Stimulated activated naive CD4-positive, alpha-beta T cell (primary cell): ENCODE measurements at regions not wholly inside any gene's neighbourhood (a gene's known extent, or its start where the extent isn't known, plus 50 kb on each side); places are given as distances from the start of the nearest gene placed in this dataset.

Experiments used
- DNase-seq, 6 experiments: peaks; one replicate each; lab custom pipeline; 2025; lab: John Stamatoyannopoulos, UW

GRCh38 chr18:34159691-34160185 lies 65.0 kb downstream of the NOL4 start:
- no peak for DNase-seq

GRCh38 chr18:34158881-34159690 lies 65.6 kb downstream of the NOL4 start:
- DNase-seq, result no peak

- DNase-seq, result no peak
Observed at GRCh38 chr18:34153711-34154110, 71.0 kb downstream of the NOL4 start.

GRCh38 chr18:34131006-34131405 lies 93.7 kb downstream of the NOL4 start:
- no peak for DNase-seq

GRCh38 chr18:34128436-34128835 lies 96.3 kb downstream of the NOL4 start:
- no peak for DNase-seq

GRCh38 chr18:34126121-34126520 lies 98.6 kb downstream of the NOL4 start:
- no peak for DNase-seq

GRCh38 chr18:34122724-34123334 lies 101.9 kb downstream of the NOL4 start:
- DNase-seq, result no peak

- DNase-seq, result no peak
Observed at GRCh38 chr18:34121200-34121721, 103.5 kb downstream of the NOL4 start.

GRCh38 chr18:34120294-34120693 lies 104.4 kb downstream of the NOL4 start:
- no peak for DNase-seq

- no peak for DNase-seq
Observed at GRCh38 chr18:34117319-34117718, 107.4 kb downstream of the NOL4 start.

GRCh38 chr18:34115409-34116081 lies 109.2 kb downstream of the NOL4 start:
- DNase-seq, result no peak

GRCh38 chr18:34114996-34115395 lies 109.7 kb downstream of the NOL4 start:
- DNase-seq, result no peak

GRCh38 chr18:34108206-34108605 lies 116.5 kb downstream of the NOL4 start:
- no peak for DNase-seq

- DNase-seq, result no peak
Observed at GRCh38 chr18:34098109-34098508, 126.6 kb downstream of the NOL4 start.

- DNase-seq, result no peak
Observed at GRCh38 chr18:34097312-34097711, 127.4 kb downstream of the NOL4 start.

GRCh38 chr18:34094148-34094547 lies 130.6 kb downstream of the NOL4 start:
- DNase-seq, result no peak

GRCh38 chr18:34092796-34093195 lies 131.9 kb downstream of the NOL4 start:
- no peak for DNase-seq

- DNase-seq, result no peak
Observed at GRCh38 chr18:34086370-34086769, 138.3 kb downstream of the NOL4 start.

GRCh38 chr18:34085140-34085739 lies 139.5 kb downstream of the NOL4 start:
- DNase-seq, result no peak

GRCh38 chr18:34084635-34085034 lies 140.1 kb downstream of the NOL4 start:
- DNase-seq, result no peak

- DNase-seq, result no peak
Observed at GRCh38 chr18:34083910-34084535, 140.7 kb downstream of the NOL4 start.

- no peak for DNase-seq
Observed at GRCh38 chr18:34077599-34077998, 147.1 kb downstream of the NOL4 start.
